SH-SY5Y (cell line): ENCODE measurements at regions not wholly inside any gene's neighbourhood (a gene's known extent, or its start where the extent isn't known, plus 50 kb on each side); places are given as distances from the start of the nearest gene placed in this dataset.

Source experiments
- GATA2 ChIP-seq: IDR thresholded peaks from 2 replicates; pipeline ENCODE4 v1.6.1; 2011; ENCODE audit warnings: mild to moderate bottlenecking, low read depth, low read length
- GATA3 ChIP-seq: IDR thresholded peaks from 2 replicates; pipeline ENCODE4 v1.6.1; 2011; ENCODE audit warnings: low read depth, mild to moderate bottlenecking, low read length, moderate library complexity

DNA sequence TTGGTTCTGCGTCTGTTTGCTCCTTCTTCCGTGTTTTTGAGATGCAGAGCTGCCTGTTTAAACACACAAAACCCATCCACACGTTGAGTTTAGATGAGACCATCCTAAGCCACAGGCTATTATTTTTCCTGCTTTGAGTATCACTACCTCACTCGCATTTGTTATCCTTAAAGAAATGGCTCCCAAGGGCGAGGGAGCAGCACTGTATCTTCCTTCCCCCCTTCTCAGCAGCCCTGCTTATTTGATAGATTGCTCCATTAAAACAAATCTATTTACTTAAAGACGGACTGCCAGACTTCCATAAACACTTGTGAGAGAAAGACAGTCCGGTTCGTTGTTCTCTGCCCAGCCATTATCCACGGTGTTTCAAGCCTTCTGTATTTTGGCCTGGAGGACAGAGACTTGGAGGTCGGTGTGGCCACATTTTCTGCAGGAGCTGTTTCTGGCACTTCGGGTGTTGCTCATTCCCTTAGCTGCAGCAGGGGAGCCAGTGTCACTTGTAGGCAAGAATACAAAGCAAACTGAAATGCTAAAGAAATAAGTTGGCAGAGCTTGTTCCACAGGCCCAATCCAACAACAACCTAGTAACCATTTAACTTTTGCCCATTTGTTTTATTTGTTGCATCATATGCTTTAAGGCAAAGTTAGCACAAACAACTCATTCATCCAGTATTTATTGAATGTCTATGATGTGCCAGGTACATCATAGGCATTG is 275.4 kb downstream of the TTC6 start:
- no peak for TF ChIP-seq GATA2
- no peak for TF ChIP-seq GATA3
